ENCODE measurements at regions not wholly inside any gene's neighbourhood (a gene's known extent, or its start where the extent isn't known, plus 50 kb on each side); places are given as distances from the start of the nearest gene placed in this dataset.

DNA sequence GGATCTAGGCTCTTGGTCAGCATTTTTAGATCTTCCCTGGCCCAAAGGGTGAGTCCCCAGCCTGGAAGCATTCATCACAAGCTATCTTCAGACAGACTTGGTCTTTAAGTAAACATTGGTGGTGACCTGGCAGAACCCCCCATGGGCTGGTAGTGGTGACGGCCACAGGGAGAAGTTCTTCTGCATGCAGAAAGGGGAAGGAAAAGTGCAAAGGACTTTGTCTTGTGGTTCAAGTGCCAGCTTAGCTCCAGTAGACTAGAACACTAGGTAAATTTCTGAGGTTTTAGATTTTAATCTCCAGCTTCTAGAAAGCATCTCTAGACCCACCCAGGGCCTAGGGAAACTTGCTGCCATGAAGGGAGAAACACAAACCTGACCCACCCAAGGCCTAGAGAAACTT is 584.0 kb downstream of the CHSY3 start:
- TF ChIP-seq CTCF (conservative IDR thresholded peaks at IDR 0.05) = no peak
- no peak for DNase-seq
- H3K36me3 Mint-ChIP-seq (ENCODE audit: low read depth) = no peaks in the 10 kb centered on the region
- Histone ChIP-seq H3K36me3 (ENCODE audit: control insufficient read depth, insufficient read depth, low read length) (no peaks in the 10 kb centered on the region), H3K4me1 (ENCODE audit: control insufficient read depth, insufficient read depth, low read length) (no peaks in the 10 kb centered on the region), H3K27ac (ENCODE audit: low read depth, low read length) (no peak overlapping the region), H3K4me3 (ENCODE audit: low read length) (no peak overlapping the region), H3K9me3 (ENCODE audit: control insufficient read depth, low read length) (no peaks in the 10 kb centered on the region), H3K27me3 (ENCODE audit: control insufficient read depth, insufficient read depth, low read length, poor library complexity, severe bottlenecking) (no peaks in the 10 kb centered on the region), H3K9ac (ENCODE audit: extremely low read depth, low read length, poor library complexity, severe bottlenecking) (no peak overlapping the region)
- 93 to 100% methylated on average over 1 of the region's 1 CpG for WGBS, 2 experiments (ENCODE audit: insufficient coverage in 1 of 2, insufficient read length in 1 of 2)
- no peak overlapping the region for H3K27ac Mint-ChIP-seq
- no peaks in the 10 kb centered on the region for H3K4me1 Mint-ChIP-seq
- no peak overlapping the region for H3K4me3 Mint-ChIP-seq
- H3K9me3 Mint-ChIP-seq = no peaks in the 10 kb centered on the region
- no peaks in the 10 kb centered on the region for H3K27me3 Mint-ChIP-seq (ENCODE audit: insufficient read depth)

DNA sequence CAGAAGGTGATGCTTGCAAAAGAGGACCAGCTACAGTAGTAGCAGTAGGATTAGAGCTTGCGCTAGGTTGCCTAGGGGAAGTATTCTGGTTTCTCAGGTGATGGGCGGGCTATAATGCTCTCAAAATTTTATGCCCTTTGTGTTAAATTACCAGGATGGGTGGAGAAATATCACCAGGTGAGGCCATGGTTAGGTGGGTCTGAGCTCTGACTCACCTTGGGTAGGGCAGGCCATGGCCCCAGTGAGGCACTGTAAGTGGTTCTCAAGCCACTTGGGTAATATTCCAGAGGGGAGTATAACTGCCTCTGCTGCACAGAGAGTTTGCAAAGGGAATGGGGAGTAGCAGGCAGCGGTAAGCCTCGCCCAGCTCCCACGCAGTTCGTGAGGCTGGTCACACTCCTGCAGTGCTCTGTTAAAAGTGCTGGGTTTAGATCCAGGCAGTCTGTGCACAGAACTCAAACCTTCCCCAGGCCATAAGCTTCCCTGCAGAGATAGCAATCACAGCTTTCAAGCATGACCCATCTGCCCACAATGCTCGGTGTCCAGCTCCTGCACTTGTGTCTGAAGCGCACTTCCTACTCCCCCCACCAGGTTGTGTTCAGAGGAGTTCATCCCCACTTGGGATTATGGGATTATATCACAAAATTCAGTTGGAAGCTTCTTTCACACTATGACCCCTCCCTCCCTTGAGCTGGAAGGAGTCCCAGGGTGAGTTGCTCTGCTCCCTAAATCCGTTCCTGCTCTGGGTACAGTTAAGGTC is 575.0 kb downstream of the CHSY3 start:
- Mint-ChIP-seq H3K4me3 (no peak overlapping the region), H3K9me3 (peaks cover 27% of the 10 kb centered on the region), H3K4me1 (no peaks in the 10 kb centered on the region), H3K27ac (no peak overlapping the region), H3K27me3 (ENCODE audit: insufficient read depth) (peaks cover 58% of the 10 kb centered on the region), H3K36me3 (ENCODE audit: low read depth) (peaks cover 2% of the 10 kb centered on the region)
- Histone ChIP-seq H3K27ac (ENCODE audit: low read depth, low read length) (no peak overlapping the region), H3K9me3 (ENCODE audit: control insufficient read depth, low read length) (peaks cover 21% of the 10 kb centered on the region), H3K4me1 (ENCODE audit: control insufficient read depth, insufficient read depth, low read length) (no peaks in the 10 kb centered on the region), H3K27me3 (ENCODE audit: control insufficient read depth, insufficient read depth, low read length, poor library complexity, severe bottlenecking) (peaks cover 37% of the 10 kb centered on the region), H3K4me3 (ENCODE audit: low read length) (no peak overlapping the region), H3K36me3 (ENCODE audit: control insufficient read depth, insufficient read depth, low read length) (no peaks in the 10 kb centered on the region), H3K9ac (ENCODE audit: extremely low read depth, low read length, poor library complexity, severe bottlenecking) (no peak overlapping the region)
- peak; percentile 49 for DNase-seq
- peak; percentile 56 for TF ChIP-seq CTCF (conservative IDR thresholded peaks at IDR 0.05)
- 91 to 93% methylated on average over 7 to 9 of the region's 9 CpGs for WGBS, 2 experiments (ENCODE audit: insufficient coverage in 1 of 2, insufficient read length in 1 of 2)

DNA sequence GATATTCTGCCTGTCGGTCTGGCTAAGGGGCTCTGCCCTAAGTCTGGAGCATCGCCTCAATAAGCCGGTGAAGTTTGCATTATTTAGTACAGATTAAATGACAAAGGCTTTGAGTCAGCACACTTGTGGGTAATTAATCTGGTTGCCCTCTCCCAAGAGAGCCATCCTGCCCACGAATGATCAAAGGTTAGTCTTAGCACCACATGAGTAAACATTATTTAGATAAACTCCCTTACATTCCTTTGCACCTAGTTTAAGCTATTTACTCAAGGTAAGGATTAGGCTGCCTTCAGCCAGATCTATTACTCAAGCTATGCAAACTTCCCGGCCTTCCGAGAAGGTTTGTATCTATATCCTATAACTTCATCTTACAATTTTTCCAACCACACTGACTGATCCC is 572.1 kb downstream of the CHSY3 start:
- no peak overlapping the region for H3K27ac ChIP-seq (ENCODE audit: low read depth, low read length)
- Mint-ChIP-seq H3K9me3 (peaks cover 48% of the 10 kb centered on the region), H3K4me1 (no peaks in the 10 kb centered on the region), H3K4me3 (no peak overlapping the region), H3K36me3 (ENCODE audit: low read depth) (peaks cover 2% of the 10 kb centered on the region), H3K27me3 (ENCODE audit: insufficient read depth) (peaks cover 79% of the 10 kb centered on the region), H3K27ac (no peak overlapping the region)
- H3K9ac ChIP-seq (ENCODE audit: extremely low read depth, low read length, poor library complexity, severe bottlenecking) = no peak overlapping the region
- 73 to 89% methylated on average over 5 to 6 of the region's 6 CpGs for WGBS, 2 experiments (ENCODE audit: insufficient coverage in 1 of 2, insufficient read length in 1 of 2)
- H3K4me3 ChIP-seq (ENCODE audit: low read length) = peak overlapping the region; percentile 16
- H3K27me3 ChIP-seq (ENCODE audit: control insufficient read depth, insufficient read depth, low read length, poor library complexity, severe bottlenecking) = peaks cover 43% of the 10 kb centered on the region
- no peak for DNase-seq
- no peak for TF ChIP-seq CTCF (conservative IDR thresholded peaks at IDR 0.05)
- no peaks in the 10 kb centered on the region for H3K36me3 ChIP-seq (ENCODE audit: control insufficient read depth, insufficient read depth, low read length)
- peaks cover 32% of the 10 kb centered on the region for H3K9me3 ChIP-seq (ENCODE audit: control insufficient read depth, low read length)
- no peaks in the 10 kb centered on the region for H3K4me1 ChIP-seq (ENCODE audit: control insufficient read depth, insufficient read depth, low read length)

All from endodermal cell (in vitro differentiated cells).